SK-N-SH treated with all-trans-retinoic acid at 6 μM for 48 hours (cell line): ENCODE measurements at regions not wholly inside any gene's neighbourhood (a gene's known extent, or its start where the extent isn't known, plus 50 kb on each side); places are given as distances from the start of the nearest gene placed in this dataset.

Experiments used
- ATAC-seq: fragments of 200-7000 bp; cut with Tn5 transposase; 3 replicates; pipeline ENCODE4 v1.9.1; 2020; ENCODE audit warnings: mild to moderate bottlenecking, moderate library complexity
- ARNTL ChIP-seq: fragments of 450-650 bp; formaldehyde crosslinking; IDR thresholded peaks from 2 replicates; pipeline ENCODE4 v1.5.0; 2020; ENCODE audit warnings: low read depth, mild to moderate bottlenecking, moderate library complexity, borderline replicate concordance
- BACH2 ChIP-seq: fragments of 250-450 bp; sonication (Bioruptor Pico); IDR thresholded peaks from 2 replicates; pipeline ENCODE4 v1.9.0; 2021; ENCODE audit warnings: mild to moderate bottlenecking, borderline replicate concordance
- CSDC2 ChIP-seq: fragments of 250-450 bp; sonication (Bioruptor Pico); IDR thresholded peaks from 2 replicates; pipeline ENCODE4 v1.5.0; 2020; ENCODE audit warnings: mild to moderate bottlenecking, moderate library complexity
- ESRRG ChIP-seq: fragments of 250-450 bp; sonication (Bioruptor Pico); IDR thresholded peaks from 2 replicates; pipeline ENCODE4 v1.6.1; 2021; ENCODE audit warnings: mild to moderate bottlenecking
- GLIS3 ChIP-seq: fragments of 250-450 bp; sonication (Bioruptor Pico); IDR thresholded peaks from 2 replicates; pipeline ENCODE4 v1.5.0; 2020; ENCODE audit warnings: mild to moderate bottlenecking, moderate library complexity
- OSR1 ChIP-seq: fragments of 250-450 bp; sonication (Bioruptor Pico); IDR thresholded peaks from 2 replicates; pipeline ENCODE4 v1.8.0; 2022; ENCODE audit warnings: moderate library complexity, mild to moderate bottlenecking, inconsistent platforms
- PPARA ChIP-seq: fragments of 250-450 bp; sonication (Bioruptor Pico); IDR thresholded peaks from 2 replicates; pipeline ENCODE4 v1.5.0; 2020; ENCODE audit warnings: mild to moderate bottlenecking, borderline replicate concordance
- RARB ChIP-seq: fragments of 250-450 bp; sonication (Bioruptor Pico); IDR thresholded peaks from 2 replicates; pipeline ENCODE4 v1.8.0; 2021; ENCODE audit warnings: mild to moderate bottlenecking, moderate library complexity
- SNAI2 ChIP-seq: fragments of 250-450 bp; sonication (Bioruptor Pico); IDR thresholded peaks from 2 replicates; pipeline ENCODE4 v1.5.0; 2020; ENCODE audit warnings: mild to moderate bottlenecking, moderate library complexity
- TOX ChIP-seq: fragments of 250-450 bp; sonication (Bioruptor Pico); IDR thresholded peaks from 2 replicates; pipeline ENCODE4 v1.8.0; 2021; ENCODE audit warnings: mild to moderate bottlenecking, moderate library complexity, borderline replicate concordance
- ZC3H10 ChIP-seq: fragments of 250-450 bp; sonication (Bioruptor Pico); IDR thresholded peaks from 2 replicates; pipeline ENCODE4 v1.5.1; 2021; ENCODE audit warnings: mild to moderate bottlenecking, moderate library complexity
- ZFP3 ChIP-seq: fragments of 250-450 bp; sonication (Bioruptor Pico); IDR thresholded peaks from 2 replicates; pipeline ENCODE4 v1.5.0; 2020; ENCODE audit warnings: mild to moderate bottlenecking, moderate library complexity
- ZFP30 ChIP-seq: fragments of 450-650 bp; formaldehyde crosslinking; IDR thresholded peaks from 2 replicates; pipeline ENCODE4 v1.5.0; 2022; ENCODE audit warnings: mild to moderate bottlenecking, moderate library complexity
- ZNF565 ChIP-seq: fragments of 450-650 bp; formaldehyde crosslinking; conservative IDR thresholded peaks from 2 replicates; pipeline ENCODE4 v1.5.0; 2020; ENCODE audit warnings: low read depth, mild to moderate bottlenecking, moderate library complexity
- ZNF70 ChIP-seq: fragments of 450-650 bp; formaldehyde crosslinking; IDR thresholded peaks from 2 replicates; pipeline ENCODE4 v1.5.0; 2020; ENCODE audit warnings: mild to moderate bottlenecking, moderate library complexity
- ZNF8 ChIP-seq: fragments of 450-650 bp; formaldehyde crosslinking; IDR thresholded peaks from 2 replicates; pipeline ENCODE4 v1.5.0; 2020; ENCODE audit warnings: mild to moderate bottlenecking, moderate library complexity
- TF ChIP-seq, protein P1 (sequence below): fragments of 250-450 bp; sonication (Bioruptor Pico); IDR thresholded peaks from 2 replicates; pipeline ENCODE4 v1.8.0; 2021; ENCODE audit warnings: low read depth, mild to moderate bottlenecking, moderate library complexity, borderline replicate concordance
- TF ChIP-seq, protein P2 (sequence below): fragments of 250-450 bp; sonication (Bioruptor Pico); IDR thresholded peaks from 2 replicates; pipeline ENCODE4 v1.8.0; 2020; ENCODE audit warnings: mild to moderate bottlenecking, moderate library complexity, borderline replicate concordance
- TF ChIP-seq, protein P3 (sequence below): fragments of 250-450 bp; sonication (Bioruptor Pico); IDR thresholded peaks from 2 replicates; pipeline ENCODE4 v1.5.1; 2020; ENCODE audit warnings: low read depth, mild to moderate bottlenecking, moderate library complexity
- TF ChIP-seq, protein P4 (sequence below): fragments of 250-450 bp; sonication (Bioruptor Pico); IDR thresholded peaks from 2 replicates; pipeline ENCODE4 v1.5.0; 2020; ENCODE audit warnings: mild to moderate bottlenecking, moderate library complexity
- TF ChIP-seq, protein P5 (sequence below): fragments of 250-450 bp; sonication (Bioruptor Pico); IDR thresholded peaks from 2 replicates; pipeline ENCODE4 v1.5.1; 2021; ENCODE audit warnings: mild to moderate bottlenecking, moderate library complexity

DNA sequence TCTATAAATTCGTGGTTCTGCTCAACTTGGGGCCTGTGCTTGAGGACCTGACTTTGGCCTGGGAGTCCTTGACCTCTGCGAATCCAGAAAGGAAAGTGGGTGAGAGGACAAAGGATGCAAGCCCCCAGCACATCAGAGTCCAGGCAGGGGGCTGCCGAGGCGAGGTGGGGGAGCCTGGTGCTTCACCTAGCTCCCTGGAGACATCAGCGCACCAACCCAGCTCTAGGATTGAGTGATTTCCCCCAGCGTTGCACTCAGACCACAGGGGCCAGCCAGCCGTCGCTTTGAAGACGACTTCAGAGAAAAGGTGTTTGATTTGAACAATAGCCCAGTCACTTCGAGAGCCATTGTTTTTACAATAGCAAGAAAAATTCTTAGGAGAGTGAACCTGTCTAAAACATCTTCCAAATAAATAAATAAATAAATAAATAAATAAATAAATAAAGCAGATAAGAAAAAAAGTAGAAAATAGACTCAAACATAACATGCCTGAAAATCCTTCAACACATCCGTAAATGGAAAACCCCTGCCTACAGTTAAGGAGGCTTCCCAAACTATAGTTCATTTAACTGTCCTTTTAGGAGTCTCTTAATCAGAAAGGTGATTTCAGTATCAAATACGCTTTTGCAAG, 180.9 kb downstream of the RBFOX3 start:
- TF ChIP-seq, protein P1, sequence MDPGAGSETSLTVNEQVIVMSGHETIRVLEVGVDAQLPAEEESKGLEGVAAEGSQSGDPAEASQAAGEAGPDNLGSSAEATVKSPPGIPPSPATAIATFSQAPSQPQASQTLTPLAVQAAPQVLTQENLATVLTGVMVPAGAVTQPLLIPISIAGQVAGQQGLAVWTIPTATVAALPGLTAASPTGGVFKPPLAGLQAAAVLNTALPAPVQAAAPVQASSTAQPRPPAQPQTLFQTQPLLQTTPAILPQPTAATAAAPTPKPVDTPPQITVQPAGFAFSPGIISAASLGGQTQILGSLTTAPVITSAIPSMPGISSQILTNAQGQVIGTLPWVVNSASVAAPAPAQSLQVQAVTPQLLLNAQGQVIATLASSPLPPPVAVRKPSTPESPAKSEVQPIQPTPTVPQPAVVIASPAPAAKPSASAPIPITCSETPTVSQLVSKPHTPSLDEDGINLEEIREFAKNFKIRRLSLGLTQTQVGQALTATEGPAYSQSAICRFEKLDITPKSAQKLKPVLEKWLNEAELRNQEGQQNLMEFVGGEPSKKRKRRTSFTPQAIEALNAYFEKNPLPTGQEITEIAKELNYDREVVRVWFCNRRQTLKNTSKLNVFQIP (CRISPR knock-in tag), result no peak
- TF ChIP-seq PPARA (CRISPR knock-in tag), result no peak
- no peak for TF ChIP-seq ZNF8 (CRISPR knock-in tag)
- TF ChIP-seq, protein P2, sequence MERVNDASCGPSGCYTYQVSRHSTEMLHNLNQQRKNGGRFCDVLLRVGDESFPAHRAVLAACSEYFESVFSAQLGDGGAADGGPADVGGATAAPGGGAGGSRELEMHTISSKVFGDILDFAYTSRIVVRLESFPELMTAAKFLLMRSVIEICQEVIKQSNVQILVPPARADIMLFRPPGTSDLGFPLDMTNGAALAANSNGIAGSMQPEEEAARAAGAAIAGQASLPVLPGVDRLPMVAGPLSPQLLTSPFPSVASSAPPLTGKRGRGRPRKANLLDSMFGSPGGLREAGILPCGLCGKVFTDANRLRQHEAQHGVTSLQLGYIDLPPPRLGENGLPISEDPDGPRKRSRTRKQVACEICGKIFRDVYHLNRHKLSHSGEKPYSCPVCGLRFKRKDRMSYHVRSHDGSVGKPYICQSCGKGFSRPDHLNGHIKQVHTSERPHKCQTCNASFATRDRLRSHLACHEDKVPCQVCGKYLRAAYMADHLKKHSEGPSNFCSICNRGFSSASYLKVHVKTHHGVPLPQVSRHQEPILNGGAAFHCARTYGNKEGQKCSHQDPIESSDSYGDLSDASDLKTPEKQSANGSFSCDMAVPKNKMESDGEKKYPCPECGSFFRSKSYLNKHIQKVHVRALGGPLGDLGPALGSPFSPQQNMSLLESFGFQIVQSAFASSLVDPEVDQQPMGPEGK (CRISPR knock-in tag), result no peak
- no peak for TF ChIP-seq ARNTL (CRISPR knock-in tag)
- no peak for TF ChIP-seq CSDC2
- no peak for TF ChIP-seq ZNF565 (CRISPR knock-in tag)
- no peak for TF ChIP-seq BACH2 (CRISPR knock-in tag)
- TF ChIP-seq TOX (CRISPR knock-in tag), result no peak
- TF ChIP-seq SNAI2, result no peak
- TF ChIP-seq, protein P3, sequence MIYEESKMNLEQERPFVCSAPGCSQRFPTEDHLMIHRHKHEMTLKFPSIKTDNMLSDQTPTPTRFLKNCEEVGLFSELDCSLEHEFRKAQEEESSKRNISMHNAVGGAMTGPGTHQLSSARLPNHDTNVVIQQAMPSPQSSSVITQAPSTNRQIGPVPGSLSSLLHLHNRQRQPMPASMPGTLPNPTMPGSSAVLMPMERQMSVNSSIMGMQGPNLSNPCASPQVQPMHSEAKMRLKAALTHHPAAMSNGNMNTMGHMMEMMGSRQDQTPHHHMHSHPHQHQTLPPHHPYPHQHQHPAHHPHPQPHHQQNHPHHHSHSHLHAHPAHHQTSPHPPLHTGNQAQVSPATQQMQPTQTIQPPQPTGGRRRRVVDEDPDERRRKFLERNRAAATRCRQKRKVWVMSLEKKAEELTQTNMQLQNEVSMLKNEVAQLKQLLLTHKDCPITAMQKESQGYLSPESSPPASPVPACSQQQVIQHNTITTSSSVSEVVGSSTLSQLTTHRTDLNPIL (CRISPR knock-in tag), result no peak
- TF ChIP-seq RARB (CRISPR knock-in tag), result no peak
- TF ChIP-seq ZFP30 (CRISPR knock-in tag), result no peak
- no peak for TF ChIP-seq ZFP3 (CRISPR knock-in tag)
- no peak for TF ChIP-seq ZNF70 (CRISPR knock-in tag)
- no peak for ATAC-seq

DNA sequence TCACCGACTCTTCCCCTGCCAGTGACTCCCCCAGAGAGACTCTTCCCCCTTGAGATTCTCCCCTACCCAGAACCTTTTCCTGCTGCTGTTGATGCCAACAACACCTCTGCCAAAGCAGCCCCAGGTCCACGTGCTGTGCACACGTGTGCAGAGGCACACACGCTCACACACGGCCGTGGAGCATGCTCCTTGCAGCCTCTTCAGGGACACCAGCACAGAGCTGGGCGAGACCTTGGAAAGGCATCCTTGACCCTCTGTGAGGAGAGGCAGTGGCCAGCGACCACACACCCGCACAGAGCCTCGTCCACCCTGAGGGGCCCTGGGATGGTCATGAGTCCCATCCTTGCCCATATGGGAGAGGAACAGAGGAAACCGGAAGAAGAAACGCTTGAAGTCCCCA, 181.9 kb downstream of the RBFOX3 start:
- TF ChIP-seq, protein P4, sequence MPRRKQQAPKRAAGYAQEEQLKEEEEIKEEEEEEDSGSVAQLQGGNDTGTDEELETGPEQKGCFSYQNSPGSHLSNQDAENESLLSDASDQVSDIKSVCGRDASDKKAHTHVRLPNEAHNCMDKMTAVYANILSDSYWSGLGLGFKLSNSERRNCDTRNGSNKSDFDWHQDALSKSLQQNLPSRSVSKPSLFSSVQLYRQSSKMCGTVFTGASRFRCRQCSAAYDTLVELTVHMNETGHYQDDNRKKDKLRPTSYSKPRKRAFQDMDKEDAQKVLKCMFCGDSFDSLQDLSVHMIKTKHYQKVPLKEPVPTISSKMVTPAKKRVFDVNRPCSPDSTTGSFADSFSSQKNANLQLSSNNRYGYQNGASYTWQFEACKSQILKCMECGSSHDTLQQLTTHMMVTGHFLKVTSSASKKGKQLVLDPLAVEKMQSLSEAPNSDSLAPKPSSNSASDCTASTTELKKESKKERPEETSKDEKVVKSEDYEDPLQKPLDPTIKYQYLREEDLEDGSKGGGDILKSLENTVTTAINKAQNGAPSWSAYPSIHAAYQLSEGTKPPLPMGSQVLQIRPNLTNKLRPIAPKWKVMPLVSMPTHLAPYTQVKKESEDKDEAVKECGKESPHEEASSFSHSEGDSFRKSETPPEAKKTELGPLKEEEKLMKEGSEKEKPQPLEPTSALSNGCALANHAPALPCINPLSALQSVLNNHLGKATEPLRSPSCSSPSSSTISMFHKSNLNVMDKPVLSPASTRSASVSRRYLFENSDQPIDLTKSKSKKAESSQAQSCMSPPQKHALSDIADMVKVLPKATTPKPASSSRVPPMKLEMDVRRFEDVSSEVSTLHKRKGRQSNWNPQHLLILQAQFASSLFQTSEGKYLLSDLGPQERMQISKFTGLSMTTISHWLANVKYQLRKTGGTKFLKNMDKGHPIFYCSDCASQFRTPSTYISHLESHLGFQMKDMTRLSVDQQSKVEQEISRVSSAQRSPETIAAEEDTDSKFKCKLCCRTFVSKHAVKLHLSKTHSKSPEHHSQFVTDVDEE (CRISPR knock-in tag), result no peak
- no peak for TF ChIP-seq BACH2 (CRISPR knock-in tag)
- TF ChIP-seq ZNF70 (CRISPR knock-in tag), result no peak
- TF ChIP-seq, all 23 proteins: peak for 0
- ATAC-seq, result no peak

DNA sequence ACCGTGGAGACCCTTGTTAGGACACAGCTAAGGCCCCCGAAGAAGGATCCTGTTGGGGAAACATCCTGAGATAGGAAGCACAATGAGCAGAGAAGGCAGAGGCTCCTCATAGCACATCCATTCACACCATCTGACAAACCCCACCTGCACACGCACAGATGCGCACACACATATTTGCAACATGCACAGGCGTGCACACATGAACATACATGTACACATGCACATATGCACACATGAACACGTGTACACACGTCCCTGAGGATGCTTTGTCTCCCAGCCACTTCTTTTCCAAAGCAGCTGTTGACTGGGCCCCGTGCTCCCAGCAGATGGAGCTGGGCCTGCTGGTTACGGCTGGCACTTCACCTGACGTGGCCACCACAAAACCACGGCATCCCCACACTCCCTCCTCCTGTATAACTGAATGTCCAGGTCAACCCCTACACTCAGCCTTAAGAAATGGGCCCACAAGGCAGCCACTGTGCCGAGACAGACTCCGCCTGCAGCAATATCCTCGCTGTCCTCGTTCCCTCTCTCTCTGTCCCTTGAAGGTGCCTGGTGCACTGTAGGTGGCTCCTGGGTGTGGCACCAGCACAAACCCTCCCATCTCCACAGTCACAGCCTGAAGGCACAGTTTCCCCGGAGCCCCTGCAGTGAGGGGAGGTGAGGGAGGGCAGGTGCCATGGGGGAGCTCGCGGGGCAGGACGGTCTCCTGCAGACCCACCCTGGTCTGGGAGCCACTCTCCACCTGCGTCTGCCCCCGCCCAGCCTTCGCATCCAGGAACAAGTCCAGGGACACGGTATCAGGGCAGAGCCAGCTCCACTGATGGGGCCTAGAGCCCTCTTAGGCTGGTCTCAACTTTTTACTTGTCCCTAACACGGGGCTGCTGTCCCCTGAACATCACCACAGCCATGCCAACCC, 183.0 kb downstream of the RBFOX3 start:
- ATAC-seq, result no peak
- TF ChIP-seq ZNF70 (CRISPR knock-in tag) (no peak), RARB (CRISPR knock-in tag) (no peak), ZFP3 (CRISPR knock-in tag) (no peak), PPARA (CRISPR knock-in tag) (no peak), CSDC2 (no peak), ESRRG (no peak), ZNF565 (CRISPR knock-in tag) (no peak), ZC3H10 (CRISPR knock-in tag) (no peak), OSR1 (CRISPR knock-in tag) (no peak), GLIS3 (CRISPR knock-in tag) (no peak)
- TF ChIP-seq, protein P3 (CRISPR knock-in tag), result no peak
- TF ChIP-seq, protein P1 (CRISPR knock-in tag), result no peak
- TF ChIP-seq, protein P5, sequence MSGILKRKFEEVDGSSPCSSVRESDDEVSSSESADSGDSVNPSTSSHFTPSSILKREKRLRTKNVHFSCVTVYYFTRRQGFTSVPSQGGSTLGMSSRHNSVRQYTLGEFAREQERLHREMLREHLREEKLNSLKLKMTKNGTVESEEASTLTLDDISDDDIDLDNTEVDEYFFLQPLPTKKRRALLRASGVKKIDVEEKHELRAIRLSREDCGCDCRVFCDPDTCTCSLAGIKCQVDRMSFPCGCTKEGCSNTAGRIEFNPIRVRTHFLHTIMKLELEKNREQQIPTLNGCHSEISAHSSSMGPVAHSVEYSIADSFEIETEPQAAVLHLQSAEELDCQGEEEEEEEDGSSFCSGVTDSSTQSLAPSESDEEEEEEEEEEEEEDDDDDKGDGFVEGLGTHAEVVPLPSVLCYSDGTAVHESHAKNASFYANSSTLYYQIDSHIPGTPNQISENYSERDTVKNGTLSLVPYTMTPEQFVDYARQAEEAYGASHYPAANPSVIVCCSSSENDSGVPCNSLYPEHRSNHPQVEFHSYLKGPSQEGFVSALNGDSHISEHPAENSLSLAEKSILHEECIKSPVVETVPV, result no peak
